ENCODE measurements at regions not wholly inside any gene's neighbourhood (a gene's known extent, or its start where the extent isn't known, plus 50 kb on each side); places are given as distances from the start of the nearest gene placed in this dataset.

DNA sequence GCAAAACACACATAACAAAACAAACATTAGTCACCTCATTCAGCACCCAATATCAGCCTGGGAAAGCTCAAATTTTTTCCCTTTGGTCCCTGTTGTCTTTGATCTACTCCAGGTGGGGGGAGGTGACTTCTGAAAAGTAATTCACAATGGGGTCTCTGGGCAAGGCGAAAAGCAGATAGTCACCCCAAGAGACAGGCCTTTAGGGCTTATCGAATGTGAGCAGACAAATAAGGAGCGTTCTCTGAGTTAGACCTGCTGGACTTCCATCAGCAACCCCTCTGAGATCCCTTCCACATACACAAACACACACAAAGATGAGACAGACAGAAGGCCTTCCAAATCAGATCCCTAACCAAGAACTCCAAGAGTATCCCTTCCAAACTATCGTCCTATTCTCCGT lies 171.0 kb upstream of the SMAD3 start:
- TF ChIP-seq FOXM1 (IDR thresholded peaks at IDR 0.05; ENCODE audit: borderline replicate concordance) (no peak), TARDBP (IDR thresholded peaks at IDR 0.05) (no peak), BHLHE40 (IDR thresholded peaks at IDR 0.05; ENCODE audit: borderline replicate concordance) (no peak), ELF4 (IDR thresholded peaks at IDR 0.05) (no peak), SP1 (IDR thresholded peaks at IDR 0.05) (no peak), HDGF (IDR thresholded peaks at IDR 0.05; ENCODE audit: borderline replicate concordance) (no peak), SUZ12 (IDR thresholded peaks at IDR 0.05) (no peak), L3MBTL2 (conservative IDR thresholded peaks at IDR 0.05) (no peak), ARNT (IDR thresholded peaks at IDR 0.05) (no peak), FOXK2 (IDR thresholded peaks at IDR 0.05) (no peak), FOXA1 (IDR thresholded peaks at IDR 0.05) (no peak), LEF1 (IDR thresholded peaks at IDR 0.05; ENCODE audit: borderline replicate concordance) (no peak), NFRKB (IDR thresholded peaks at IDR 0.05) (no peak)
- TF ChIP-seq, protein P1, sequence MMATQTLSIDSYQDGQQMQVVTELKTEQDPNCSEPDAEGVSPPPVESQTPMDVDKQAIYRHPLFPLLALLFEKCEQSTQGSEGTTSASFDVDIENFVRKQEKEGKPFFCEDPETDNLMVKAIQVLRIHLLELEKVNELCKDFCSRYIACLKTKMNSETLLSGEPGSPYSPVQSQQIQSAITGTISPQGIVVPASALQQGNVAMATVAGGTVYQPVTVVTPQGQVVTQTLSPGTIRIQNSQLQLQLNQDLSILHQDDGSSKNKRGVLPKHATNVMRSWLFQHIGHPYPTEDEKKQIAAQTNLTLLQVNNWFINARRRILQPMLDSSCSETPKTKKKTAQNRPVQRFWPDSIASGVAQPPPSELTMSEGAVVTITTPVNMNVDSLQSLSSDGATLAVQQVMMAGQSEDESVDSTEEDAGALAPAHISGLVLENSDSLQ (IDR thresholded peaks at IDR 0.05): no peak
